Brain pericyte (primary cell): ENCODE measurements at regions not wholly inside any gene's neighbourhood (a gene's known extent, or its start where the extent isn't known, plus 50 kb on each side); places are given as distances from the start of the nearest gene placed in this dataset.
"Not testable (repeated sequence)": the region's sequence is repeated elsewhere in the genome, so short reads cannot be mapped to it uniquely, and the experiment has no call there.

Experiments
- DNase-seq: peaks from one replicate; pipeline ENCODE4 v3.0.0-alpha.2; 2012; ENCODE audit warnings: low read depth, low spot score

GRCh38 chr6:2611092-2611491 lies 139.6 kb downstream of the MYLK4 start:
- peak; percentile 38 for DNase-seq

- DNase-seq: peak; percentile 49
Observed at GRCh38 chr6:2608503-2608902, 142.2 kb downstream of the MYLK4 start.

- DNase-seq: no peak
Observed at GRCh38 chr6:2600363-2600762, 150.4 kb downstream of the MYLK4 start.

- DNase-seq: no peak
Observed at GRCh38 chr6:2599817-2600216, 150.9 kb downstream of the MYLK4 start.

- no peak for DNase-seq
Observed at GRCh38 chr6:2598867-2599266, 151.9 kb downstream of the MYLK4 start.

- DNase-seq: no peak
Observed at GRCh38 chr6:2597991-2598390, 152.7 kb downstream of the MYLK4 start.

- not testable (repeated sequence) for DNase-seq
Observed at GRCh38 chr6:2597457-2597856, 153.3 kb downstream of the MYLK4 start.

- DNase-seq: no peak
Observed at GRCh38 chr6:2596222-2596621, 154.5 kb downstream of the MYLK4 start.

GRCh38 chr6:2594868-2595267 lies 155.9 kb downstream of the MYLK4 start:
- no peak for DNase-seq

GRCh38 chr6:2593167-2593566 lies 157.6 kb downstream of the MYLK4 start:
- no peak for DNase-seq

GRCh38 chr6:2589171-2589661 lies 161.5 kb downstream of the MYLK4 start:
- DNase-seq: no peak

GRCh38 chr6:2583459-2583858 lies 167.3 kb downstream of the MYLK4 start:
- no peak for DNase-seq

GRCh38 chr6:2582268-2582667 lies 168.5 kb downstream of the MYLK4 start:
- no peak for DNase-seq

- no peak for DNase-seq
Observed at GRCh38 chr6:2581611-2582010, 169.1 kb downstream of the MYLK4 start.

- no peak for DNase-seq
Observed at GRCh38 chr6:2581011-2581410, 169.7 kb downstream of the MYLK4 start.

GRCh38 chr6:2579804-2580570 lies 170.7 kb downstream of the MYLK4 start:
- DNase-seq: no peak

GRCh38 chr6:2579241-2579761 lies 171.4 kb downstream of the MYLK4 start:
- no peak for DNase-seq

GRCh38 chr6:2578767-2579166 lies 172.0 kb downstream of the MYLK4 start:
- no peak for DNase-seq

- no peak for DNase-seq
Observed at GRCh38 chr6:2576499-2576898, 174.2 kb downstream of the MYLK4 start.

- DNase-seq: no peak
Observed at GRCh38 chr6:2575236-2575635, 175.5 kb downstream of the MYLK4 start.

GRCh38 chr6:2569420-2569819 lies 181.3 kb downstream of the MYLK4 start:
- not testable (repeated sequence) for DNase-seq

GRCh38 chr6:2566048-2566447 lies 184.7 kb downstream of the MYLK4 start:
- no peak for DNase-seq

- DNase-seq: no peak
Observed at GRCh38 chr6:2565499-2565898, 185.2 kb downstream of the MYLK4 start.
